SK-N-MC (cell line): ENCODE measurements at regions not wholly inside any gene's neighbourhood (a gene's known extent, or its start where the extent isn't known, plus 50 kb on each side); places are given as distances from the start of the nearest gene placed in this dataset.

Source experiments
- DNase-seq: peaks from one replicate; pipeline ENCODE4 v3.0.0-alpha.2; 2011; ENCODE audit warnings: low read depth, low spot score
- H3K27ac ChIP-seq: fragments of 200-600 bp; sonication (generic); 2 replicates; pipeline ENCODE4 v1.5.1; 2016; ENCODE audit warnings: mixed run types
- H3K36me3 ChIP-seq: fragments of 200-600 bp; sonication (generic); 2 replicates; pipeline ENCODE4 v1.6.1; 2017; ENCODE audit warnings: antibody characterized with exemption, low read length, mixed read lengths; ENCODE audit not compliant: insufficient read depth
- H3K4me3 ChIP-seq: fragments of 200-600 bp; sonication (generic); 2 replicates; pipeline ENCODE4 v1.5.1; 2016
- H3K9ac ChIP-seq: fragments of 200-600 bp; sonication (generic); 2 replicates; pipeline ENCODE4 v1.8.0; 2017; ENCODE audit warnings: mixed run types, mixed read lengths; ENCODE audit not compliant: insufficient read length
- H3K9me3 ChIP-seq: fragments of 200-600 bp; sonication (generic); 2 replicates; pipeline ENCODE4 v1.6.1; 2017; ENCODE audit warnings: low read depth, mild to moderate bottlenecking, antibody characterized with exemption, low read length, moderate library complexity, mixed read lengths
- EZH2 ChIP-seq: fragments of 200-600 bp; sonication (generic); IDR thresholded peaks from one replicate; pipeline ENCODE4 v1.6.1; 2017; ENCODE audit warnings: antibody characterized with exemption
- FOXP2 ChIP-seq: optimal IDR thresholded peaks from 2 replicates; pipeline ENCODE3; 2011; ENCODE audit warnings: mild to moderate bottlenecking, moderate library complexity; ENCODE audit not compliant: insufficient read depth; ENCODE audit errors: extremely low read length, control extremely low read depth
- POLR2AphosphoS5 ChIP-seq: IDR thresholded peaks from 2 replicates; pipeline ENCODE4 v1.6.1; 2012; ENCODE audit warnings: mild to moderate bottlenecking, low read depth, low read length, borderline replicate concordance

- Histone ChIP-seq H3K9ac (no peak overlapping the region), H3K9me3 (no peaks in the 10 kb centered on the region), H3K27ac (no peak overlapping the region), H3K36me3 (no peaks in the 10 kb centered on the region), H3K4me3 (no peak overlapping the region)
- no peak for DNase-seq
- TF ChIP-seq POLR2AphosphoS5 = no peak
- no peak for TF ChIP-seq FOXP2
- TF ChIP-seq EZH2 = no peak
Measured at GRCh38 chr15:56805466-56806147, 72.3 kb upstream of the ZNF280D start.

- DNase-seq = no peak
- H3K9me3 ChIP-seq = no peaks in the 10 kb centered on the region
- no peak overlapping the region for H3K27ac ChIP-seq
- no peak overlapping the region for H3K4me3 ChIP-seq
- no peaks in the 10 kb centered on the region for H3K36me3 ChIP-seq
- H3K9ac ChIP-seq = no peak overlapping the region
- no peak for TF ChIP-seq POLR2AphosphoS5
- no peak for TF ChIP-seq EZH2
- TF ChIP-seq FOXP2 = no peak
Measured at GRCh38 chr15:56804938-56805337, 71.6 kb upstream of the ZNF280D start.

- no peak for TF ChIP-seq FOXP2
- no peak for TF ChIP-seq POLR2AphosphoS5
- TF ChIP-seq EZH2 = no peak
- Histone ChIP-seq H3K9ac (peak overlapping the region; percentile 35), H3K9me3 (no peaks in the 10 kb centered on the region), H3K4me3 (no peak overlapping the region), H3K36me3 (no peaks in the 10 kb centered on the region), H3K27ac (no peak overlapping the region)
- DNase-seq = no peak
Measured at GRCh38 chr15:56804279-56804678, 71.0 kb upstream of the ZNF280D start.

- TF ChIP-seq EZH2 (no peak), FOXP2 (no peak), POLR2AphosphoS5 (no peak)
- Histone ChIP-seq H3K36me3 (no peaks in the 10 kb centered on the region), H3K9me3 (no peaks in the 10 kb centered on the region), H3K27ac (no peak overlapping the region), H3K9ac (no peak overlapping the region), H3K4me3 (no peak overlapping the region)
- DNase-seq = no peak
Measured at GRCh38 chr15:56802161-56802560, 68.9 kb upstream of the ZNF280D start.

- H3K36me3 ChIP-seq = no peaks in the 10 kb centered on the region
- H3K27ac ChIP-seq = no peak overlapping the region
- no peak overlapping the region for H3K4me3 ChIP-seq
- no peak for DNase-seq
- TF ChIP-seq POLR2AphosphoS5 = no peak
- no peak overlapping the region for H3K9ac ChIP-seq
- no peaks in the 10 kb centered on the region for H3K9me3 ChIP-seq
Measured at GRCh38 chr15:56798639-56799038, 65.3 kb upstream of the ZNF280D start.

GRCh38 chr15:56797720-56798275 lies 64.5 kb upstream of the ZNF280D start:
- DNase-seq = no peak
- TF ChIP-seq FOXP2 (no peak), POLR2AphosphoS5 (no peak)
- no peak overlapping the region for H3K9ac ChIP-seq
- no peaks in the 10 kb centered on the region for H3K36me3 ChIP-seq
- H3K27ac ChIP-seq = no peak overlapping the region
- no peaks in the 10 kb centered on the region for H3K9me3 ChIP-seq
- no peak overlapping the region for H3K4me3 ChIP-seq

GRCh38 chr15:56795502-56795901 lies 62.2 kb upstream of the ZNF280D start:
- no peak overlapping the region for H3K27ac ChIP-seq
- no peaks in the 10 kb centered on the region for H3K9me3 ChIP-seq
- DNase-seq = no peak
- TF ChIP-seq FOXP2 = no peak
- TF ChIP-seq EZH2 = no peak
- no peak for TF ChIP-seq POLR2AphosphoS5
- H3K36me3 ChIP-seq = no peaks in the 10 kb centered on the region
- no peak overlapping the region for H3K4me3 ChIP-seq
- no peak overlapping the region for H3K9ac ChIP-seq

- DNase-seq = no peak
- TF ChIP-seq POLR2AphosphoS5 (no peak), EZH2 (no peak), FOXP2 (no peak)
- Histone ChIP-seq H3K36me3 (no peaks in the 10 kb centered on the region), H3K27ac (peak overlapping the region; percentile 26; the same call in 1 of the 2 replicates), H3K4me3 (no peak overlapping the region), H3K9ac (no peak overlapping the region), H3K9me3 (no peaks in the 10 kb centered on the region)
Measured at GRCh38 chr15:56794553-56795329, 61.4 kb upstream of the ZNF280D start.
